Esophagus muscularis mucosa (tissue), 3 donors: ENCODE measurements at regions not wholly inside any gene's neighbourhood (a gene's known extent, or its start where the extent isn't known, plus 50 kb on each side); places are given as distances from the start of the nearest gene placed in this dataset.

Experiments
- CTCF ChIP-seq, 3 experiments: fragments of 200-600 bp in 2 of 3; fragments of 450-650 bp in 1 of 3; sonication (generic) in 2 of 3; IDR thresholded peaks; one replicate each; pipeline ENCODE4 v1.5.1; 2017 to 2019; ENCODE audit warnings: antibody characterized with exemption in 3 of 3, mild to moderate bottlenecking in 2 of 3, moderate library complexity in 1 of 3
- POLR2A ChIP-seq: fragments of 450-650 bp; IDR thresholded peaks from one replicate; pipeline ENCODE4 v1.6.1; 2017; ENCODE audit warnings: antibody characterized with exemption, moderate library complexity, mild to moderate bottlenecking, low read depth

GRCh38 chr2:123870881-123871276 is 154.2 kb upstream of the CNTNAP5 start:
- TF ChIP-seq CTCF (IDR thresholded peaks at IDR 0.05) (no peak), POLR2A (no peak)
